GM23338 (cell line): ENCODE measurements at regions not wholly inside any gene's neighbourhood (a gene's known extent, or its start where the extent isn't known, plus 50 kb on each side); places are given as distances from the start of the nearest gene placed in this dataset.

Source experiments
- ATAC-seq: fragments of 200-7000 bp; cut with Tn5 transposase; 3 replicates; pipeline ENCODE4 v1.9.1; 2020
- DNase-seq: peaks from one replicate; pipeline ENCODE4 v3.0.0-alpha.2; 2015; ENCODE audit warnings: low spot score
- H2AFZ ChIP-seq: fragments of 200-600 bp; sonication (generic); 2 replicates; pipeline ENCODE4 v1.8.0; 2016; ENCODE audit warnings: antibody characterized with exemption, mild to moderate bottlenecking, moderate library complexity
- H3F3A ChIP-seq: fragments of 200-600 bp; sonication (generic); replicated peaks from 2 replicates; pipeline ENCODE4 v1.8.0; 2017; ENCODE audit warnings: antibody characterized with exemption, mixed run types, low read depth
- H3K27ac ChIP-seq: fragments of 200-600 bp; sonication (generic); 2 replicates; pipeline ENCODE4 v1.6.1; 2016; ENCODE audit warnings: low read depth
- H3K27me3 ChIP-seq: fragments of 200-600 bp; sonication (generic); 2 replicates; pipeline ENCODE4 v1.8.0; 2016; ENCODE audit warnings: mild to moderate bottlenecking, mixed run types, moderate library complexity; ENCODE audit not compliant: insufficient read depth
- H3K36me3 ChIP-seq: fragments of 200-600 bp; sonication (generic); 2 replicates; pipeline ENCODE4 v1.8.0; 2016; ENCODE audit warnings: mild to moderate bottlenecking; ENCODE audit not compliant: insufficient read depth
- H3K4me1 ChIP-seq: fragments of 200-600 bp; sonication (generic); 2 replicates; pipeline ENCODE4 v1.8.0; 2016; ENCODE audit warnings: mild to moderate bottlenecking, moderate library complexity; ENCODE audit not compliant: insufficient read depth
- H3K4me2 ChIP-seq: fragments of 200-600 bp; sonication (generic); 2 replicates; pipeline ENCODE4 v1.7.1; 2017; ENCODE audit warnings: mixed run types
- H3K4me3 ChIP-seq: fragments of 200-600 bp; sonication (generic); 2 replicates; pipeline ENCODE4 v1.6.1; 2016; ENCODE audit warnings: mixed run types
- H3K79me2 ChIP-seq: fragments of 200-600 bp; sonication (generic); replicated peaks from 2 replicates; pipeline ENCODE4 v1.8.0; 2017; ENCODE audit warnings: mild to moderate bottlenecking; ENCODE audit not compliant: insufficient read depth
- H3K9me2 ChIP-seq: fragments of 200-600 bp; sonication (generic); 2 replicates; pipeline ENCODE4 v1.8.0; 2017; ENCODE audit not compliant: insufficient read depth
- H4K20me1 ChIP-seq: fragments of 200-600 bp; sonication (generic); replicated peaks from 2 replicates; pipeline ENCODE4 v1.8.0; 2017; ENCODE audit warnings: mild to moderate bottlenecking; ENCODE audit not compliant: insufficient read depth
- H3K27ac Mint-ChIP-seq: 2 replicates; pipeline ENCODE4 v1.8.0; 2020; ENCODE audit warnings: inconsistent platforms, mild to moderate bottlenecking, moderate library complexity, mixed read lengths
- H3K27me3 Mint-ChIP-seq: 3 replicates; pipeline ENCODE4 v1.8.0; 2022; ENCODE audit warnings: low read depth, mild to moderate bottlenecking, moderate library complexity, mixed read lengths, inconsistent platforms; ENCODE audit not compliant: insufficient read depth, poor library complexity
- H3K36me3 Mint-ChIP-seq: 3 replicates; pipeline ENCODE4 v1.8.0; 2021; ENCODE audit warnings: low read depth, mild to moderate bottlenecking, inconsistent platforms, moderate library complexity, mixed read lengths
- H3K4me1 Mint-ChIP-seq: 3 replicates; pipeline ENCODE4 v1.8.0; 2020; ENCODE audit warnings: mild to moderate bottlenecking, inconsistent platforms, mixed read lengths
- H3K4me3 Mint-ChIP-seq: 3 replicates; pipeline ENCODE4 v1.8.0; 2021; ENCODE audit warnings: moderate library complexity, mild to moderate bottlenecking, inconsistent platforms, mixed read lengths
- H3K9me3 Mint-ChIP-seq: 3 replicates; pipeline ENCODE4 v1.8.0; 2020; ENCODE audit warnings: moderate library complexity, mild to moderate bottlenecking, inconsistent platforms, mixed read lengths
- CREB1 ChIP-seq: fragments of 250-450 bp; sonication (Bioruptor Pico); IDR thresholded peaks from 2 replicates; pipeline ENCODE4 v1.5.0; 2020; ENCODE audit warnings: low read depth, mild to moderate bottlenecking, moderate library complexity
- ETS1 ChIP-seq: IDR thresholded peaks from 2 replicates; pipeline ENCODE4 v1.6.1; 2016; ENCODE audit warnings: antibody characterized with exemption
- EZH2phosphoT487 ChIP-seq: fragments of 200-600 bp; sonication (generic); IDR thresholded peaks from one replicate; pipeline ENCODE4 v1.8.1; 2018; ENCODE audit warnings: antibody characterized with exemption; ENCODE audit not compliant: unreplicated experiment
- JUNB ChIP-seq: IDR thresholded peaks from one replicate; pipeline ENCODE4 v1.6.1; 2016; ENCODE audit warnings: antibody characterized with exemption; ENCODE audit not compliant: unreplicated experiment
- NANOG ChIP-seq: IDR thresholded peaks from 2 replicates; pipeline ENCODE4 v1.6.1; 2016; ENCODE audit warnings: antibody characterized with exemption, borderline replicate concordance
- POLR2AphosphoS5 ChIP-seq: IDR thresholded peaks from 2 replicates; pipeline ENCODE4 v1.6.1; 2016; ENCODE audit warnings: antibody characterized with exemption, low read depth
- STAT1 ChIP-seq: IDR thresholded peaks from one replicate; pipeline ENCODE4 v1.6.1; 2016; ENCODE audit warnings: antibody characterized with exemption; ENCODE audit not compliant: unreplicated experiment
- ZNF331 ChIP-seq: fragments of 250-450 bp; sonication (Bioruptor Pico); IDR thresholded peaks from 2 replicates; pipeline ENCODE4 v1.5.0; 2020; ENCODE audit warnings: low read depth, mild to moderate bottlenecking, moderate library complexity
- TF ChIP-seq, protein P1 (sequence below), 2 experiments: fragments of 200-600 bp in 1 of 2; sonication (generic) in 1 of 2; conservative IDR thresholded peaks; 2 replicates each; pipeline versions ENCODE4 v1.5.1 to v1.6.1; 2016 to 2017; ENCODE audit warnings: antibody characterized with exemption in 2 of 2, low read depth in 2 of 2, mild to moderate bottlenecking in 2 of 2, moderate library complexity in 1 of 2

GRCh38 chr16:48885471-48885870, 275.5 kb upstream of the N4BP1 start:
- Mint-ChIP-seq H3K4me1 (peaks cover 10% of the 10 kb centered on the region), H3K27ac (no peak overlapping the region), H3K27me3 (peaks cover under 1% of the 10 kb centered on the region), H3K36me3 (no peaks in the 10 kb centered on the region), H3K4me3 (no peak overlapping the region), H3K9me3 (no peaks in the 10 kb centered on the region; the same call in 2 of the 3 replicates)
- Histone ChIP-seq H3K4me3 (no peak overlapping the region), H3K9me2 (0 out of 2 replicates have a peak, but pooled peaks cover 6% of the 10 kb centered on the region), H3K4me1 (no peaks in the 10 kb centered on the region), H3K36me3 (no peaks in the 10 kb centered on the region), H3K27me3 (no peaks in the 10 kb centered on the region), H3F3A (no peaks in the 10 kb centered on the region), H4K20me1 (no peaks in the 10 kb centered on the region), H3K79me2 (no peaks in the 10 kb centered on the region), H3K27ac (no peak overlapping the region), H2AFZ (0 out of 2 replicates have a peak overlapping the region, but pooled peaks have one; percentile 18), H3K4me2 (no peak overlapping the region)
- no peak for ATAC-seq
- no peak for DNase-seq
- TF ChIP-seq CREB1: no peak
- TF ChIP-seq EZH2phosphoT487: no peak
- TF ChIP-seq, protein P1, sequence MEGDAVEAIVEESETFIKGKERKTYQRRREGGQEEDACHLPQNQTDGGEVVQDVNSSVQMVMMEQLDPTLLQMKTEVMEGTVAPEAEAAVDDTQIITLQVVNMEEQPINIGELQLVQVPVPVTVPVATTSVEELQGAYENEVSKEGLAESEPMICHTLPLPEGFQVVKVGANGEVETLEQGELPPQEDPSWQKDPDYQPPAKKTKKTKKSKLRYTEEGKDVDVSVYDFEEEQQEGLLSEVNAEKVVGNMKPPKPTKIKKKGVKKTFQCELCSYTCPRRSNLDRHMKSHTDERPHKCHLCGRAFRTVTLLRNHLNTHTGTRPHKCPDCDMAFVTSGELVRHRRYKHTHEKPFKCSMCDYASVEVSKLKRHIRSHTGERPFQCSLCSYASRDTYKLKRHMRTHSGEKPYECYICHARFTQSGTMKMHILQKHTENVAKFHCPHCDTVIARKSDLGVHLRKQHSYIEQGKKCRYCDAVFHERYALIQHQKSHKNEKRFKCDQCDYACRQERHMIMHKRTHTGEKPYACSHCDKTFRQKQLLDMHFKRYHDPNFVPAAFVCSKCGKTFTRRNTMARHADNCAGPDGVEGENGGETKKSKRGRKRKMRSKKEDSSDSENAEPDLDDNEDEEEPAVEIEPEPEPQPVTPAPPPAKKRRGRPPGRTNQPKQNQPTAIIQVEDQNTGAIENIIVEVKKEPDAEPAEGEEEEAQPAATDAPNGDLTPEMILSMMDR (conservative IDR thresholded peaks at IDR 0.05; ENCODE audit: low read depth in 2 of 2): no peak
- TF ChIP-seq STAT1: no peak
- TF ChIP-seq ETS1: no peak
- no peak for TF ChIP-seq POLR2AphosphoS5
- TF ChIP-seq ZNF331 (CRISPR knock-in tag): no peak

GRCh38 chr16:48881272-48881671, 271.3 kb upstream of the N4BP1 start:
- no peak overlapping the region for H3K4me2 ChIP-seq
- no peaks in the 10 kb centered on the region for H3F3A ChIP-seq
- H3K27me3 Mint-ChIP-seq: peaks cover 2% of the 10 kb centered on the region
- no peak overlapping the region for H3K4me3 ChIP-seq
- H3K27me3 ChIP-seq: no peaks in the 10 kb centered on the region
- no peak overlapping the region for H3K4me3 Mint-ChIP-seq
- H3K36me3 ChIP-seq: no peaks in the 10 kb centered on the region
- H3K27ac Mint-ChIP-seq: no peak overlapping the region
- ATAC-seq (no peak), DNase-seq (no peak)
- peaks cover 3% of the 10 kb centered on the region; the same call in 2 of the 3 replicates for H3K4me1 Mint-ChIP-seq
- no peaks in the 10 kb centered on the region; the same call in 2 of the 3 replicates for H3K9me3 Mint-ChIP-seq
- H4K20me1 ChIP-seq: no peaks in the 10 kb centered on the region
- no peak overlapping the region for H3K27ac ChIP-seq
- no peaks in the 10 kb centered on the region for H3K79me2 ChIP-seq
- TF ChIP-seq CREB1: no peak
- no peak for TF ChIP-seq ETS1
- TF ChIP-seq, protein P1 (conservative IDR thresholded peaks at IDR 0.05; ENCODE audit: low read depth in 2 of 2): no peak
- no peak for TF ChIP-seq JUNB
- no peak for TF ChIP-seq NANOG
- TF ChIP-seq ZNF331 (CRISPR knock-in tag): no peak
- H2AFZ ChIP-seq: no peak overlapping the region
- H3K4me1 ChIP-seq: no peaks in the 10 kb centered on the region
- H3K36me3 Mint-ChIP-seq: no peaks in the 10 kb centered on the region
- peaks cover 9% of the 10 kb centered on the region; the same call in 1 of the 2 replicates for H3K9me2 ChIP-seq
